ENCODE measurements at regions not wholly inside any gene's neighbourhood (a gene's known extent, or its start where the extent isn't known, plus 50 kb on each side); places are given as distances from the start of the nearest gene placed in this dataset.
A peak's percentile ranks its signal among the peaks of the same experiment; 100 is the strongest.

- Histone ChIP-seq H2BK20ac (ENCODE audit: low read depth, low read length, poor library complexity, severe bottlenecking) (no peak overlapping the region), H2BK120ac (ENCODE audit: low read depth, low read length, poor library complexity, severe bottlenecking) (no peak overlapping the region), H4K8ac (replicated peaks; ENCODE audit: insufficient read length, low read depth, low read length) (no peak overlapping the region), H3K56ac (ENCODE audit: insufficient read length, low read depth, low read length) (no peak overlapping the region), H2BK15ac (ENCODE audit: low read depth, low read length) (no peak overlapping the region), H2BK5ac (ENCODE audit: insufficient read length, low read length) (no peak overlapping the region), H2AK5ac (ENCODE audit: insufficient read length, low read length) (no peak overlapping the region), H3K23ac (ENCODE audit: insufficient read length, low read depth, low read length) (no peak overlapping the region), H3K4me1 (ENCODE audit: insufficient read depth, low read length) (no peaks in the 10 kb centered on the region), H3K27me3 (ENCODE audit: insufficient read depth, low read length) (no peaks in the 10 kb centered on the region), H3K79me1 (ENCODE audit: insufficient read depth, low read depth, low read length, poor library complexity, severe bottlenecking) (no peaks in the 10 kb centered on the region), H3K9ac (ENCODE audit: extremely low read depth, insufficient read length, low read length) (no peak overlapping the region), H3T11ph (ENCODE audit: low read length) (no peak overlapping the region), H3K14ac (ENCODE audit: insufficient read depth, low read length) (no peak overlapping the region), H3K27ac (ENCODE audit: insufficient read length, low read depth, low read length) (no peak overlapping the region), H3K9me3 (ENCODE audit: control insufficient read depth, low read depth, low read length) (no peaks in the 10 kb centered on the region), H3K4ac (ENCODE audit: low read depth, low read length) (no peak overlapping the region), H2BK12ac (ENCODE audit: insufficient read length, low read depth, low read length) (no peak overlapping the region), H4K20me1 (ENCODE audit: control insufficient read depth, insufficient read depth, insufficient read length) (no peaks in the 10 kb centered on the region), H3K18ac (ENCODE audit: insufficient read length, low read depth, low read length) (no peak overlapping the region), H4K91ac (ENCODE audit: insufficient read length, low read depth, low read length) (no peak overlapping the region), H4K5ac (ENCODE audit: insufficient read length, low read depth, low read length) (no peak overlapping the region), H3K79me2 (ENCODE audit: insufficient read depth, low read length) (no peaks in the 10 kb centered on the region), H3K23me2 (ENCODE audit: insufficient read length, low read depth, low read length, poor library complexity, severe bottlenecking) (no peaks in the 10 kb centered on the region), H3K4me2 (ENCODE audit: insufficient read depth, insufficient read length, low read length) (no peak overlapping the region), H2AFZ (ENCODE audit: low read length) (no peak overlapping the region)
- no peak overlapping the region for H3K4me3 Mint-ChIP-seq
- whole genome bisulfite sequencing (ENCODE audit: extremely low coverage, insufficient read length, low lambda C conversion rate), result no CpG with 5 or more reads among the region's 14 CpGs
- TF ChIP-seq CTCF (conservative IDR thresholded peaks at IDR 0.05), result no peak
- H3K9me3 Mint-ChIP-seq, result no peaks in the 10 kb centered on the region; a peak in 1 of 5 replicates
- DNase-seq, result peak; percentile 18
- peaks cover 2 to 16% of the 10 kb centered on the region in 2 experiments; a peak in 3 of 4 replicates for H3K4me1 Mint-ChIP-seq
- H3K36me3 Mint-ChIP-seq (ENCODE audit: insufficient read depth in 1 of 3, low read depth in 3 of 3), result no peaks in the 10 kb centered on the region
- no peak overlapping the region for H3K27ac Mint-ChIP-seq
- H3K27me3 Mint-ChIP-seq (ENCODE audit: low read depth), result peaks cover 12% of the 10 kb centered on the region
Measured at GRCh38 chr14:96626916-96627315, 124.7 kb downstream of the PAPOLA start.

All from H9 (cell line).